IMR-90 (cell line): ENCODE measurements at regions not wholly inside any gene's neighbourhood (a gene's known extent, or its start where the extent isn't known, plus 50 kb on each side); places are given as distances from the start of the nearest gene placed in this dataset.

Source experiments
- ATAC-seq: fragments of 200-7000 bp; cut with Tn5 transposase; 2 replicates; pipeline ENCODE4 v1.9.1; 2020; ENCODE audit warnings: low read depth, mild to moderate bottlenecking, moderate library complexity
- BruUV-seq: library from RNA; stranded (reverse); fragments of 400-500 nt; replicated peaks from 2 replicates; lab custom pipeline; 2021; lab: Mats Ljungman, UMichigan
- CTCF ChIA-PET: fragments of 300-600 bp; formaldehyde crosslinking; extraction: SDS; loops from one replicate; lab custom pipeline; 2021; ENCODE audit warnings: antibody characterized with exemption; lab: Yijun Ruan, JAX
- POLR2A ChIA-PET: fragments of 300-600 bp; sonication (Branson Sonifier 250); formaldehyde crosslinking; loops from one replicate; lab custom pipeline; 2022; ENCODE audit warnings: antibody characterized with exemption; ENCODE audit not compliant: unreplicated experiment; lab: Charles Lee
- DNase-seq: peaks from one replicate; pipeline ENCODE4 v3.0.0; 2013
- H2AFZ ChIP-seq: replicated peaks from 2 replicates; pipeline ENCODE3; 2013; ENCODE audit warnings: low read length, mild to moderate bottlenecking; ENCODE audit not compliant: poor library complexity
- H2AK5ac ChIP-seq: 2 replicates; pipeline ENCODE4 v1.6.1; 2013; ENCODE audit warnings: low read depth, low read length, inconsistent platforms
- H2AK9ac ChIP-seq: replicated peaks from 2 replicates; pipeline ENCODE3; 2013; ENCODE audit warnings: mild to moderate bottlenecking, low read depth, low read length, moderate library complexity; ENCODE audit not compliant: poor library complexity
- H2BK120ac ChIP-seq: 2 replicates; pipeline ENCODE4 v1.6.1; 2013; ENCODE audit warnings: low read depth, low read length, inconsistent platforms
- H2BK15ac ChIP-seq: 3 replicates; pipeline ENCODE4 v1.6.1; 2013; ENCODE audit warnings: low read depth, low read length, inconsistent platforms
- H2BK20ac ChIP-seq: 2 replicates; pipeline ENCODE4 v1.6.1; 2013; ENCODE audit warnings: low read depth, mild to moderate bottlenecking, inconsistent platforms, low read length, moderate library complexity
- H2BK5ac ChIP-seq: 2 replicates; pipeline ENCODE4 v1.6.1; 2013; ENCODE audit warnings: mild to moderate bottlenecking, low read depth, low read length, inconsistent platforms; ENCODE audit not compliant: poor library complexity, severe bottlenecking
- H3K14ac ChIP-seq: replicated peaks from 2 replicates; pipeline ENCODE4 v1.6.1; 2013; ENCODE audit warnings: low read depth, low read length, inconsistent platforms
- H3K18ac ChIP-seq: 2 replicates; pipeline ENCODE4 v1.6.1; 2013; ENCODE audit warnings: low read depth, low read length, control low read depth
- H3K23ac ChIP-seq: 2 replicates; pipeline ENCODE4 v1.6.1; 2013; ENCODE audit warnings: low read depth, low read length, inconsistent platforms
- H3K27ac ChIP-seq: 2 replicates; pipeline ENCODE4 v1.5.1; 2013; ENCODE audit warnings: mild to moderate bottlenecking, control low read depth, low read length; ENCODE audit not compliant: insufficient read depth
- H3K27me3 ChIP-seq: 2 replicates; pipeline ENCODE4 v1.6.1; 2013; ENCODE audit warnings: low read length; ENCODE audit not compliant: control insufficient read depth, insufficient read depth
- H3K36me3 ChIP-seq: 2 replicates; pipeline ENCODE4 v1.6.1; 2013; ENCODE audit warnings: low read length, mixed read lengths; ENCODE audit not compliant: control insufficient read depth, insufficient read depth
- H3K4ac ChIP-seq: 2 replicates; pipeline ENCODE4 v1.6.1; 2013; ENCODE audit warnings: low read depth, low read length, inconsistent platforms
- H3K4me1 ChIP-seq: 2 replicates; pipeline ENCODE4 v1.6.1; 2013; ENCODE audit warnings: low read length, mixed read lengths; ENCODE audit not compliant: control insufficient read depth, insufficient read depth
- H3K4me2 ChIP-seq: 2 replicates; pipeline ENCODE4 v1.6.1; 2013; ENCODE audit warnings: low read depth, mild to moderate bottlenecking, control low read depth, low read length, moderate library complexity
- H3K4me3 ChIP-seq: 2 replicates; pipeline ENCODE4 v1.5.1; 2013; ENCODE audit warnings: low read depth, mild to moderate bottlenecking, control low read depth, low read length, moderate library complexity; ENCODE audit not compliant: insufficient read depth
- H3K56ac ChIP-seq: 2 replicates; pipeline ENCODE4 v1.6.1; 2013; ENCODE audit warnings: low read length, inconsistent platforms; ENCODE audit not compliant: insufficient read depth; ENCODE audit errors: extremely low read depth
- H3K79me1 ChIP-seq, 2 experiments: 2 replicates each; pipeline ENCODE4 v1.6.1; 2013; ENCODE audit warnings: low read length in 2 of 2, inconsistent platforms in 1 of 2, low read depth in 1 of 2
- H3K9ac ChIP-seq: 2 replicates; pipeline ENCODE4 v1.6.1; 2013; ENCODE audit warnings: low read depth, low read length, control low read depth
- H3K9me1 ChIP-seq: 2 replicates; pipeline ENCODE4 v1.6.1; 2013; ENCODE audit warnings: low read length, inconsistent platforms; ENCODE audit not compliant: insufficient read depth
- H3K9me3 ChIP-seq: 2 replicates; pipeline ENCODE4 v1.6.1; 2013; ENCODE audit warnings: low read length; ENCODE audit not compliant: control insufficient read depth, insufficient read depth
- H4K20me1 ChIP-seq: 2 replicates; pipeline ENCODE4 v1.6.1; 2013; ENCODE audit warnings: low read length, inconsistent platforms; ENCODE audit not compliant: insufficient read depth
- H4K5ac ChIP-seq: 2 replicates; pipeline ENCODE4 v1.6.1; 2013; ENCODE audit warnings: mild to moderate bottlenecking, low read depth, low read length, control low read depth
- H4K8ac ChIP-seq, 2 experiments: 2 replicates each; pipeline ENCODE4 v1.6.1; 2013; ENCODE audit warnings: low read depth in 2 of 2, low read length in 2 of 2, control low read depth in 1 of 2, inconsistent platforms in 1 of 2
- H4K91ac ChIP-seq: 2 replicates; pipeline ENCODE4 v1.6.1; 2013; ENCODE audit warnings: low read depth, low read length, inconsistent platforms; ENCODE audit not compliant: insufficient read depth
- RCOR1 ChIP-seq: IDR thresholded peaks from 2 replicates; pipeline ENCODE4 v1.6.1; 2012; ENCODE audit warnings: mild to moderate bottlenecking, low read length, improper control_type of control experiment; ENCODE audit not compliant: insufficient replicate concordance
- WGBS, 2 experiments: methylation state at CpG; one replicate each; pipeline versions ENCODE4 v1.1.5 to v1.1.7; 2013; ENCODE audit warnings: missing lambda C conversion rate in 2 of 2; ENCODE audit not compliant: insufficient read length in 1 of 2; ENCODE audit errors: extremely low coverage in 2 of 2; 5-methylcytosine and 5-hydroxymethylcytosine counted together
- dilution Hi-C: fragments of 300-500 bp; cut with HindIII; formaldehyde crosslinking; loops from one replicate; pipeline ENCODE4 v1.14.3; 2018; ENCODE audit warnings: low sequenced_read_pairs; ENCODE audit not compliant: unreplicated experiment
- in situ Hi-C: fragments of 300-500 bp; cut with MboI; formaldehyde crosslinking; loops from 3 replicates; pipeline ENCODE4 v1.14.3; 2019; ENCODE audit warnings: low sequenced_read_pairs, inconsistent platforms, mixed read lengths
- intact Hi-C: fragments of 100-400 bp; cut with micrococcal nuclease; formaldehyde crosslinking; loops from 2 replicates; pipeline ENCODE4 v1.10.0; 2022

DNA sequence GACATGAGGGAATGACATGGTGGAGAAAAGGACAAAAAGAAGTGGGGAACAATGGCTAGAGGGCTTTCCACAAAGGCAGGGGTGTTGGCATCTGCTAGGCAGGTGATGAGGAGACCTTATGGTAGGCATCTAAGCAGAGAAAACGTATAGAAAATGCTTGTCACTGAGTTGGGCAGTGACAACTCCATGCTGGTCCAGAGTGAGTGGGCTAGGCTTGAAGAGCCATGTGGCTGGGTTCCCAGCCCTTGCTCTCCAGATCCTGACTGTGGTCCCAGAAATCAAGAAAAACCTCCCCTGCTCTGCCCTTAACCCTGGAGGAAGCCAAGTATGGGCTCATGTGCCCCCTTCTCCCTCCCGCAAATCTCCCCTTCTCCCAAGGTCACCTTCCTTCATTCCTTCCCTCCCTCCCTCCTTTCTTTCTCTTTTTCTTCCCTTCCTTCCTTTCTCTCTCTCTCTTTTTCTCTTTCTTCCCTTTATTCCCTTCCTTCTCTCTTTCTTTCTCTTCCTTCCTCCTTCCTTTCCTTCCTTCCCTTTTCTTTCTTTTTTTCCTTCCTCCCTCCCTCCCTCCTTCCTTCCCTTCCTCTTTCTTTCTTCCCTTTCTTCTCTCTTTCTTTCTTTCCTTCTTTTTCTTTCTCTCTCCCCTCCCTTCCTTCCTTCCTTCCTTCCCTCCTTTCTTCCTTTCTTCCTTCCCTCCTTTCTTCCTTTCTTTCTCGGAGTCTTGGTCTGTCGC is 102.8 kb downstream of the NAV1 start:
- peaks cover 36% of the 10 kb centered on the region for H3K9me1 ChIP-seq
- peak overlapping the region; percentile 66 for H3K27ac ChIP-seq
- peak overlapping the region; percentile 99 for H2BK120ac ChIP-seq
- dilution Hi-C loops: no loop called here
- CTCF ChIA-PET: no interaction called here
- H3K79me1 ChIP-seq: peaks cover 46 to 74% of the 10 kb centered on the region in 2 experiments
- in situ Hi-C loops: no loop called here
- no peaks in the 10 kb centered on the region for H3K9me3 ChIP-seq
- peak overlapping the region; percentile 6 for H2BK5ac ChIP-seq
- H2AK9ac ChIP-seq: peak overlapping the region; percentile 76
- peak overlapping the region; percentile 54 for H4K91ac ChIP-seq
- no peaks in the 10 kb centered on the region; the same call in 1 of the 2 replicates for H4K20me1 ChIP-seq
- no peak overlapping the region for H3K9ac ChIP-seq
- intact Hi-C loops: no loop called here
- WGBS, 2 experiments: 92% methylated on average over 2 of the region's 4 CpGs; no CpG with 5 or more reads in 1 of the 2 experiments
- peak overlapping the region; percentile 92 for H3K4ac ChIP-seq
- no peak for TF ChIP-seq RCOR1
- H2BK20ac ChIP-seq: peak overlapping the region; percentile 95
- peak overlapping the region; percentile 9 for H2AFZ ChIP-seq
- DNase-seq (no peak), ATAC-seq (no peak)
- peak overlapping the region; percentile 95 for H2AK5ac ChIP-seq
- H3K4me1 ChIP-seq: peaks cover 39% of the 10 kb centered on the region
- H3K4me3 ChIP-seq: no peak overlapping the region
- no peak overlapping the region for H3K4me2 ChIP-seq
- no peaks in the 10 kb centered on the region for H3K27me3 ChIP-seq
- no peak overlapping the region for H3K56ac ChIP-seq
- H2BK15ac ChIP-seq: peak overlapping the region; percentile 92; the same call in 2 of the 3 replicates
- peak overlapping the region; percentile 80 for H3K18ac ChIP-seq
- peak overlapping the region; percentile 85 for H4K5ac ChIP-seq
- H3K23ac ChIP-seq: peak overlapping the region; percentile 48
- H3K36me3 ChIP-seq: peaks cover 2% of the 10 kb centered on the region
- POLR2A ChIA-PET: no interaction called here
- BruUV-seq: no TSS peak
- peak overlapping the region; percentile 15; the same call in 1 of the 2 replicates for H3K14ac ChIP-seq
- H4K8ac ChIP-seq: peak overlapping the region; percentile 62 to 64; a peak in 3 of 4 replicates
